ENCODE measurements at regions not wholly inside any gene's neighbourhood (a gene's known extent, or its start where the extent isn't known, plus 50 kb on each side); places are given as distances from the start of the nearest gene placed in this dataset.

GRCh38 chr4:24094726-24095125, 204.9 kb upstream of the PPARGC1A start:
- Mint-ChIP-seq H3K36me3 (ENCODE audit: low read depth) (no peaks in the 10 kb centered on the region), H3K27me3 (no peaks in the 10 kb centered on the region), H3K9me3 (no peaks in the 10 kb centered on the region), H3K27ac (no peak overlapping the region), H3K4me1 (ENCODE audit: low read depth) (no peaks in the 10 kb centered on the region), H3K4me3 (no peak overlapping the region)
- no peak for TF ChIP-seq CTCF (IDR thresholded peaks at IDR 0.05)
- ATAC-seq (no peak), DNase-seq (no peak)
- ChIA-PET POLR2A (no interaction called here), CTCF (no interaction called here)
- intact Hi-C loops (cut with micrococcal nuclease), result no loop called here

- no peaks in the 10 kb centered on the region for H3K9me3 Mint-ChIP-seq
- TF ChIP-seq CTCF (IDR thresholded peaks at IDR 0.05), result no peak
- CTCF ChIA-PET, result no interaction called here
- DNase-seq (no peak), ATAC-seq (no peak)
- H3K4me1 Mint-ChIP-seq (ENCODE audit: low read depth), result no peaks in the 10 kb centered on the region
- H3K27ac Mint-ChIP-seq, result no peak overlapping the region
- H3K4me3 Mint-ChIP-seq, result no peak overlapping the region
- intact Hi-C loops (cut with micrococcal nuclease), result no loop called here
- H3K36me3 Mint-ChIP-seq (ENCODE audit: low read depth), result no peaks in the 10 kb centered on the region
- H3K27me3 Mint-ChIP-seq, result no peaks in the 10 kb centered on the region
- POLR2A ChIA-PET, result interaction anchor here (0.6 kb wide), 1 partner anchor 12 kb away, joined by 3 read pairs; no protein-coding TSS in a partner anchor
Measured at GRCh38 chr4:24093446-24093845, 203.6 kb upstream of the PPARGC1A start.

- no peak for TF ChIP-seq CTCF (IDR thresholded peaks at IDR 0.05)
- H3K4me3 Mint-ChIP-seq, result no peak overlapping the region
- no peaks in the 10 kb centered on the region for H3K36me3 Mint-ChIP-seq (ENCODE audit: low read depth)
- DNase-seq, result no peak
- ChIA-PET POLR2A (no interaction called here), CTCF (no interaction called here)
- no peaks in the 10 kb centered on the region for H3K4me1 Mint-ChIP-seq (ENCODE audit: low read depth)
- H3K9me3 Mint-ChIP-seq, result no peaks in the 10 kb centered on the region
- intact Hi-C loops (cut with micrococcal nuclease), result no loop called here
- no peaks in the 10 kb centered on the region for H3K27me3 Mint-ChIP-seq
- H3K27ac Mint-ChIP-seq, result no peak overlapping the region
- no peak for ATAC-seq
Measured at GRCh38 chr4:24091639-24092233, 201.9 kb upstream of the PPARGC1A start.

GRCh38 chr4:24089851-24090534, 200.1 kb upstream of the PPARGC1A start:
- ATAC-seq, result no peak
- POLR2A ChIA-PET, result no interaction called here
- DNase-seq, result no peak
- CTCF ChIA-PET, result no interaction called here
- no peak overlapping the region for H3K4me3 Mint-ChIP-seq
- H3K36me3 Mint-ChIP-seq (ENCODE audit: low read depth), result no peaks in the 10 kb centered on the region
- TF ChIP-seq CTCF (IDR thresholded peaks at IDR 0.05), result no peak
- no peaks in the 10 kb centered on the region for H3K9me3 Mint-ChIP-seq
- H3K4me1 Mint-ChIP-seq (ENCODE audit: low read depth), result no peaks in the 10 kb centered on the region
- no peaks in the 10 kb centered on the region for H3K27me3 Mint-ChIP-seq
- H3K27ac Mint-ChIP-seq, result no peak overlapping the region
- intact Hi-C loops (cut with micrococcal nuclease), result no loop called here

- DNase-seq, result no peak
- peaks cover 1% of the 10 kb centered on the region for H3K27me3 Mint-ChIP-seq
- H3K27ac Mint-ChIP-seq, result no peak overlapping the region
- ChIA-PET CTCF (no interaction called here), POLR2A (no interaction called here)
- H3K9me3 Mint-ChIP-seq, result peaks cover 2% of the 10 kb centered on the region
- ATAC-seq, result no peak
- no peaks in the 10 kb centered on the region for H3K4me1 Mint-ChIP-seq (ENCODE audit: low read depth)
- intact Hi-C loops (cut with micrococcal nuclease), result no loop called here
- no peak overlapping the region for H3K4me3 Mint-ChIP-seq
- no peaks in the 10 kb centered on the region for H3K36me3 Mint-ChIP-seq (ENCODE audit: low read depth)
- TF ChIP-seq CTCF (IDR thresholded peaks at IDR 0.05), result no peak
Measured at GRCh38 chr4:24080871-24081270, 191.0 kb upstream of the PPARGC1A start.
